Caco-2 (cell line): ENCODE measurements at regions not wholly inside any gene's neighbourhood (a gene's known extent, or its start where the extent isn't known, plus 50 kb on each side); places are given as distances from the start of the nearest gene placed in this dataset.

Experiments used
- BruUV-seq: library from RNA; stranded (reverse); fragments of 400-500 nt; replicated peaks from 2 replicates; lab custom pipeline; 2021; lab: Mats Ljungman, UMichigan
- CTCF ChIA-PET: fragments of 300-600 bp; sonication (Branson Sonifier 250); formaldehyde crosslinking; loops from one replicate; lab custom pipeline; 2022; ENCODE audit warnings: antibody characterized with exemption; lab: Charles Lee
- POLR2A ChIA-PET: fragments of 300-600 bp; sonication (Branson Sonifier 250); formaldehyde crosslinking; loops from one replicate; lab custom pipeline; 2022; ENCODE audit warnings: antibody characterized with exemption; lab: Charles Lee
- DNase-seq, 2 experiments: peaks; one replicate each; pipeline versions ENCODE4 v3.0.0 to v3.0.0-alpha.2; 2020 to 2022
- H3K27me3 ChIP-seq: replicated peaks from 2 replicates; pipeline ENCODE4 v1.6.0; 2011; ENCODE audit warnings: low read length; ENCODE audit not compliant: control insufficient read depth, insufficient read depth
- H3K36me3 ChIP-seq: 2 replicates; pipeline ENCODE4 v1.5.1; 2011; ENCODE audit warnings: low read length; ENCODE audit not compliant: control insufficient read depth, insufficient read depth
- H3K4me1 ChIP-seq: fragments of 250-450 bp; sonication (Bioruptor Pico); 2 replicates; pipeline ENCODE4 v1.5.1; 2020; ENCODE audit warnings: mild to moderate bottlenecking
- H3K4me3 ChIP-seq: 2 replicates; pipeline ENCODE4 v1.5.1; 2011; ENCODE audit warnings: low read depth, mild to moderate bottlenecking, control low read depth, low read length
- H3K9me3 ChIP-seq: fragments of 250-450 bp; sonication (Bioruptor Pico); 2 replicates; pipeline ENCODE4 v1.5.1; 2020; ENCODE audit warnings: mild to moderate bottlenecking, moderate library complexity
- H3K27ac Mint-ChIP-seq: one replicate; pipeline ENCODE4 v1.8.0; 2022; ENCODE audit warnings: mixed read lengths; ENCODE audit not compliant: unreplicated experiment
- H3K27me3 Mint-ChIP-seq: one replicate; pipeline ENCODE4 v1.8.0; 2022; ENCODE audit warnings: mixed read lengths; ENCODE audit not compliant: insufficient read depth, unreplicated experiment
- H3K36me3 Mint-ChIP-seq: one replicate; pipeline ENCODE4 v1.8.0; 2022; ENCODE audit warnings: mild to moderate bottlenecking, mixed read lengths; ENCODE audit not compliant: insufficient read depth, unreplicated experiment
- H3K4me1 Mint-ChIP-seq: one replicate; pipeline ENCODE4 v1.8.0; 2022; ENCODE audit warnings: low read depth, mixed read lengths; ENCODE audit not compliant: unreplicated experiment
- H3K4me3 Mint-ChIP-seq: one replicate; pipeline ENCODE4 v1.8.0; 2022; ENCODE audit warnings: mild to moderate bottlenecking, moderate library complexity, mixed read lengths; ENCODE audit not compliant: unreplicated experiment
- H3K9me3 Mint-ChIP-seq: one replicate; pipeline ENCODE4 v1.8.0; 2022; ENCODE audit warnings: mixed read lengths; ENCODE audit not compliant: unreplicated experiment
- intact Hi-C: fragments of 100-400 bp; cut with micrococcal nuclease; formaldehyde crosslinking; loops from one replicate; pipeline ENCODE4 v1.10.0; 2022; ENCODE audit not compliant: unreplicated experiment
- TF ChIP-seq, protein P1 (sequence below), 2 experiments: fragments of 200-600 bp in 1 of 2; IDR thresholded peaks; 1 replicate in 1 of 2; 2 replicates in 1 of 2; pipeline versions ENCODE4 v1.5.1 to v1.8.0; 2011 to 2022; ENCODE audit warnings: antibody characterized with exemption in 1 of 2, control low read depth in 1 of 2, inconsistent platforms in 1 of 2, low read depth in 1 of 2, low read length in 1 of 2, mild to moderate bottlenecking in 1 of 2, moderate library complexity in 1 of 2; ENCODE audit not compliant: insufficient read depth in 1 of 2, severe bottlenecking in 1 of 2, unreplicated experiment in 1 of 2

- H3K27ac Mint-ChIP-seq: no peak overlapping the region
- no peaks in the 10 kb centered on the region for H3K36me3 ChIP-seq
- no peaks in the 10 kb centered on the region for H3K27me3 ChIP-seq
- intact Hi-C loops: no loop called here
- peaks cover 9% of the 10 kb centered on the region for H3K9me3 Mint-ChIP-seq
- BruUV-seq: no TSS peak
- no peak for DNase-seq
- H3K36me3 Mint-ChIP-seq: no peaks in the 10 kb centered on the region
- 0 out of 2 replicates have a peak, but pooled peaks cover 3% of the 10 kb centered on the region for H3K4me1 ChIP-seq
- no peak overlapping the region for H3K4me3 ChIP-seq
- H3K4me1 Mint-ChIP-seq: peaks cover 7% of the 10 kb centered on the region
- no peaks in the 10 kb centered on the region for H3K27me3 Mint-ChIP-seq
- CTCF ChIA-PET: no interaction called here
- TF ChIP-seq, protein P1, sequence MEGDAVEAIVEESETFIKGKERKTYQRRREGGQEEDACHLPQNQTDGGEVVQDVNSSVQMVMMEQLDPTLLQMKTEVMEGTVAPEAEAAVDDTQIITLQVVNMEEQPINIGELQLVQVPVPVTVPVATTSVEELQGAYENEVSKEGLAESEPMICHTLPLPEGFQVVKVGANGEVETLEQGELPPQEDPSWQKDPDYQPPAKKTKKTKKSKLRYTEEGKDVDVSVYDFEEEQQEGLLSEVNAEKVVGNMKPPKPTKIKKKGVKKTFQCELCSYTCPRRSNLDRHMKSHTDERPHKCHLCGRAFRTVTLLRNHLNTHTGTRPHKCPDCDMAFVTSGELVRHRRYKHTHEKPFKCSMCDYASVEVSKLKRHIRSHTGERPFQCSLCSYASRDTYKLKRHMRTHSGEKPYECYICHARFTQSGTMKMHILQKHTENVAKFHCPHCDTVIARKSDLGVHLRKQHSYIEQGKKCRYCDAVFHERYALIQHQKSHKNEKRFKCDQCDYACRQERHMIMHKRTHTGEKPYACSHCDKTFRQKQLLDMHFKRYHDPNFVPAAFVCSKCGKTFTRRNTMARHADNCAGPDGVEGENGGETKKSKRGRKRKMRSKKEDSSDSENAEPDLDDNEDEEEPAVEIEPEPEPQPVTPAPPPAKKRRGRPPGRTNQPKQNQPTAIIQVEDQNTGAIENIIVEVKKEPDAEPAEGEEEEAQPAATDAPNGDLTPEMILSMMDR (IDR thresholded peaks at IDR 0.05; ENCODE audit: insufficient read depth in 1 of 2, low read depth in 1 of 2, low read length in 1 of 2, severe bottlenecking in 1 of 2, unreplicated experiment in 1 of 2): no peak
- no peak overlapping the region for H3K4me3 Mint-ChIP-seq
- H3K9me3 ChIP-seq: no peaks in the 10 kb centered on the region
- POLR2A ChIA-PET: no interaction called here
These were observed 490.6 kb downstream of the IRS1 start for GRCh38 chr2:226308986-226309385.

GRCh38 chr2:226308323-226308680 lies 491.3 kb downstream of the IRS1 start:
- Mint-ChIP-seq H3K4me1 (peaks cover 7% of the 10 kb centered on the region), H3K4me3 (no peak overlapping the region), H3K9me3 (peaks cover 9% of the 10 kb centered on the region), H3K27ac (no peak overlapping the region), H3K27me3 (no peaks in the 10 kb centered on the region), H3K36me3 (no peaks in the 10 kb centered on the region)
- no TSS peak for BruUV-seq
- intact Hi-C loops: no loop called here
- Histone ChIP-seq H3K36me3 (no peaks in the 10 kb centered on the region), H3K4me3 (no peak overlapping the region), H3K27me3 (no peaks in the 10 kb centered on the region), H3K4me1 (0 out of 2 replicates have a peak, but pooled peaks cover 3% of the 10 kb centered on the region), H3K9me3 (no peaks in the 10 kb centered on the region)
- TF ChIP-seq, protein P1 (IDR thresholded peaks at IDR 0.05; ENCODE audit: insufficient read depth in 1 of 2, low read depth in 1 of 2, low read length in 1 of 2, severe bottlenecking in 1 of 2, unreplicated experiment in 1 of 2): no peak
- POLR2A ChIA-PET: no interaction called here
- no peak for DNase-seq
- CTCF ChIA-PET: no interaction called here

- TF ChIP-seq, protein P1 (IDR thresholded peaks at IDR 0.05; ENCODE audit: insufficient read depth in 1 of 2, low read depth in 1 of 2, low read length in 1 of 2, severe bottlenecking in 1 of 2, unreplicated experiment in 1 of 2): no peak
- Histone ChIP-seq H3K4me1 (0 out of 2 replicates have a peak, but pooled peaks cover 3% of the 10 kb centered on the region), H3K4me3 (no peak overlapping the region), H3K27me3 (no peaks in the 10 kb centered on the region), H3K9me3 (no peaks in the 10 kb centered on the region), H3K36me3 (no peaks in the 10 kb centered on the region)
- no peak overlapping the region for H3K27ac Mint-ChIP-seq
- intact Hi-C loops: no loop called here
- peaks cover 7% of the 10 kb centered on the region for H3K4me1 Mint-ChIP-seq
- no peaks in the 10 kb centered on the region for H3K27me3 Mint-ChIP-seq
- POLR2A ChIA-PET: no interaction called here
- CTCF ChIA-PET: no interaction called here
- H3K4me3 Mint-ChIP-seq: no peak overlapping the region
- no peaks in the 10 kb centered on the region for H3K36me3 Mint-ChIP-seq
- BruUV-seq: no TSS peak
- DNase-seq: no peak
- H3K9me3 Mint-ChIP-seq: peaks cover 9% of the 10 kb centered on the region
These were observed 491.9 kb downstream of the IRS1 start for GRCh38 chr2:226307487-226308322.
